Nephron (organoid): ENCODE measurements at regions not wholly inside any gene's neighbourhood (a gene's known extent, or its start where the extent isn't known, plus 50 kb on each side); places are given as distances from the start of the nearest gene placed in this dataset.

Experiments
- H3K27ac Mint-ChIP-seq, 3 experiments: 2 replicates each; pipeline ENCODE4 v1.8.0; 2020; ENCODE audit warnings: mixed read lengths in 3 of 3, mild to moderate bottlenecking in 2 of 3, moderate library complexity in 1 of 3
- H3K27me3 Mint-ChIP-seq: 2 replicates; pipeline ENCODE4 v1.8.0; 2021; ENCODE audit warnings: low read depth, mild to moderate bottlenecking, moderate library complexity, mixed read lengths
- H3K36me3 Mint-ChIP-seq: 2 replicates; pipeline ENCODE4 v1.8.0; 2020; ENCODE audit warnings: low read depth, mixed read lengths
- H3K4me1 Mint-ChIP-seq: 2 replicates; pipeline ENCODE4 v1.8.0; 2020; ENCODE audit warnings: mixed read lengths
- H3K4me3 Mint-ChIP-seq, 3 experiments: 2 replicates each; pipeline ENCODE4 v1.8.0; 2020; ENCODE audit warnings: mild to moderate bottlenecking in 3 of 3, mixed read lengths in 3 of 3, moderate library complexity in 2 of 3
- H3K9me3 Mint-ChIP-seq: 2 replicates; pipeline ENCODE4 v1.8.0; 2020; ENCODE audit warnings: mixed read lengths
- CTCF ChIP-seq, 3 experiments: fragments of 200-600 bp; sonication (generic); IDR thresholded peaks; one replicate each; pipeline ENCODE4 v1.5.0; 2021; ENCODE audit warnings: antibody characterized with exemption in 3 of 3; ENCODE audit not compliant: unreplicated experiment in 3 of 3

- no peak overlapping the region for H3K27ac Mint-ChIP-seq
- H3K4me1 Mint-ChIP-seq, result peaks cover 37% of the 10 kb centered on the region
- H3K4me3 Mint-ChIP-seq, result no peak overlapping the region
- H3K36me3 Mint-ChIP-seq, result no peaks in the 10 kb centered on the region
- peaks cover 2% of the 10 kb centered on the region for H3K9me3 Mint-ChIP-seq
- no peak for TF ChIP-seq CTCF (IDR thresholded peaks at IDR 0.05; ENCODE audit: unreplicated experiment in 3 of 3)
- H3K27me3 Mint-ChIP-seq, result peaks cover 64% of the 10 kb centered on the region
Observed at GRCh38 chr20:8948442-8949020, 120.4 kb upstream of the PLCB4 start.

DNA sequence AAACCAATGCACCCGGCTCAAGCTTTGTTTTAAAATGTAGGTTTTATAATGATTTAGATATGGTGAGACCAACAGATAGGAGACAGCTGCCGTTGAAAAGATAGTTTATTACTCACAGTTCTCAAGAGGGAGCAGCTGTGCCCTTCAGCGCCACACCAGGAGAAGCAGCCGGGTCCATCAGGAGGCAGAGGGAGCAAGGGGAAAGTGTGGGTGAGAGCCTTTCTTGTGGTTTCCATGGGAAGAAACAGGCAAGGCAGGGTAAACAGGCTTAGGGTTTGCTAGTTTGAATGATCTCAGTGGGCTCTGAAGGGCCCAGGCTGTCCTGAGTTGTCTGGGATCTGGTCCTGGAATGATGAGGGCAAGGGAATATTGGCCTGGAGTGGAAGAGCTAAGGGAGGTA, 117.7 kb upstream of the PLCB4 start:
- H3K9me3 Mint-ChIP-seq, result peaks cover 2% of the 10 kb centered on the region
- no peak overlapping the region for H3K4me3 Mint-ChIP-seq
- no peaks in the 10 kb centered on the region for H3K36me3 Mint-ChIP-seq
- H3K27ac Mint-ChIP-seq, result no peak overlapping the region
- TF ChIP-seq CTCF (IDR thresholded peaks at IDR 0.05; ENCODE audit: unreplicated experiment in 3 of 3), result no peak
- peaks cover 28% of the 10 kb centered on the region for H3K4me1 Mint-ChIP-seq
- peaks cover 59% of the 10 kb centered on the region for H3K27me3 Mint-ChIP-seq

- Mint-ChIP-seq H3K4me3 (no peak overlapping the region), H3K27me3 (peaks cover 53% of the 10 kb centered on the region), H3K9me3 (peaks cover 2% of the 10 kb centered on the region), H3K4me1 (peaks cover 17% of the 10 kb centered on the region), H3K27ac (peak overlapping the region in 2 of 3 experiments; percentile 50 to 76), H3K36me3 (no peaks in the 10 kb centered on the region)
- no peak for TF ChIP-seq CTCF (IDR thresholded peaks at IDR 0.05; ENCODE audit: unreplicated experiment in 3 of 3)
Observed at GRCh38 chr20:8952721-8953120, 116.2 kb upstream of the PLCB4 start.

GRCh38 chr20:8953300-8953699, 115.6 kb upstream of the PLCB4 start:
- no peak overlapping the region for H3K4me3 Mint-ChIP-seq
- H3K4me1 Mint-ChIP-seq, result peaks cover 17% of the 10 kb centered on the region
- H3K36me3 Mint-ChIP-seq, result no peaks in the 10 kb centered on the region
- H3K9me3 Mint-ChIP-seq, result peaks cover 2% of the 10 kb centered on the region
- peak in 1 of 3 experiments; percentile 11 for TF ChIP-seq CTCF (IDR thresholded peaks at IDR 0.05; ENCODE audit: unreplicated experiment in 3 of 3)
- peaks cover 49% of the 10 kb centered on the region for H3K27me3 Mint-ChIP-seq
- peak overlapping the region in 2 of 3 experiments; percentile 50 to 76 for H3K27ac Mint-ChIP-seq

- no peaks in the 10 kb centered on the region for H3K9me3 Mint-ChIP-seq
- no peaks in the 10 kb centered on the region for H3K4me1 Mint-ChIP-seq
- H3K27me3 Mint-ChIP-seq, result peaks cover 29% of the 10 kb centered on the region
- TF ChIP-seq CTCF (IDR thresholded peaks at IDR 0.05; ENCODE audit: unreplicated experiment in 3 of 3), result no peak
- H3K4me3 Mint-ChIP-seq, result no peak overlapping the region
- no peak overlapping the region for H3K27ac Mint-ChIP-seq
- no peaks in the 10 kb centered on the region for H3K36me3 Mint-ChIP-seq
Observed at GRCh38 chr20:8960241-8960640, 108.6 kb upstream of the PLCB4 start.

GRCh38 chr20:8963330-8963729, 105.6 kb upstream of the PLCB4 start:
- no peaks in the 10 kb centered on the region for H3K9me3 Mint-ChIP-seq
- TF ChIP-seq CTCF (IDR thresholded peaks at IDR 0.05; ENCODE audit: unreplicated experiment in 3 of 3), result no peak
- no peaks in the 10 kb centered on the region for H3K4me1 Mint-ChIP-seq

More at GRCh38 chr20:8963330-8963729, 105.6 kb upstream of the PLCB4 start:
- H3K4me3 Mint-ChIP-seq, result no peak overlapping the region
- H3K27ac Mint-ChIP-seq, result no peak overlapping the region
- H3K27me3 Mint-ChIP-seq, result peaks cover 24% of the 10 kb centered on the region
- H3K36me3 Mint-ChIP-seq, result no peaks in the 10 kb centered on the region
